Heart left ventricle (tissue), 16 donors: ENCODE measurements at regions not wholly inside any gene's neighbourhood (a gene's known extent, or its start where the extent isn't known, plus 50 kb on each side); places are given as distances from the start of the nearest gene placed in this dataset.

Experiments
- ATAC-seq, 4 donors: fragments of 200-7000 bp; cut with Tn5 transposase; one replicate each; pipeline ENCODE4 v1.9.1; 2020 to 2022; ENCODE audit warnings: moderate library complexity in 4 of 4, mild to moderate bottlenecking in 3 of 4, moderate number of reproducible peaks in 1 of 4
- DNase-seq, 5 donors: peaks; one replicate each; pipeline ENCODE4 v3.0.0-alpha.2; 2020
- H3K27ac ChIP-seq, 12 donors: fragments of 200-600 bp; sonication (generic) in 4 of 12; one replicate each; pipeline versions ENCODE4 v1.5.0 to v1.8.0; 2016 to 2022; ENCODE audit warnings: mild to moderate bottlenecking in 2 of 12
- H3K27me3 ChIP-seq, 9 donors: fragments of 200-600 bp; sonication (generic) in 2 of 9; one replicate each; pipeline versions ENCODE4 v1.5.1 to v1.8.0; 2016 to 2022; ENCODE audit warnings: mild to moderate bottlenecking in 3 of 9
- H3K36me3 ChIP-seq, 9 donors: fragments of 200-600 bp; sonication (generic) in 2 of 9; one replicate each; pipeline versions ENCODE4 v1.5.0 to v1.8.0; 2018 to 2022; ENCODE audit warnings: mild to moderate bottlenecking in 2 of 9
- H3K4me1 ChIP-seq, 12 donors: fragments of 200-600 bp; sonication (generic) in 4 of 12; one replicate each; pipeline versions ENCODE4 v1.5.0 to v1.8.0; 2016 to 2022; ENCODE audit warnings: mild to moderate bottlenecking in 3 of 12
- H3K4me3 ChIP-seq, 12 donors: fragments of 200-600 bp; sonication (generic) in 4 of 12; one replicate each; pipeline versions ENCODE4 v1.5.0 to v1.8.0; 2017 to 2022; ENCODE audit warnings: mild to moderate bottlenecking in 9 of 12, moderate library complexity in 4 of 12
- H3K9me3 ChIP-seq, 12 donors: fragments of 200-600 bp; sonication (generic) in 4 of 12; one replicate each; pipeline versions ENCODE4 v1.5.0 to v1.8.0; 2016 to 2022; ENCODE audit warnings: mild to moderate bottlenecking in 1 of 12
- CTCF ChIP-seq, 12 donors: fragments of 200-600 bp; sonication (generic) in 4 of 12; IDR thresholded peaks; one replicate each; pipeline versions ENCODE4 v1.5.0 to v1.8.0; 2018 to 2022; ENCODE audit warnings: antibody characterized with exemption in 12 of 12, mild to moderate bottlenecking in 5 of 12
- POLR2A ChIP-seq, 2 donors: fragments of 450-650 bp; IDR thresholded peaks; one replicate each; pipeline ENCODE4 v1.6.1; 2017; ENCODE audit warnings: antibody characterized with exemption in 2 of 2, mild to moderate bottlenecking in 2 of 2, moderate library complexity in 2 of 2
- WGBS, 4 donors: extraction: QIAGEN DNeasy Blood & Tissue Kit in 2 of 4; methylation state at CpG; one replicate each; pipeline versions ENCODE4 v1.1.5 to v1.1.7; 2013 to 2018; 5-methylcytosine and 5-hydroxymethylcytosine counted together
- intact Hi-C, 10 donors: fragments of 100-400 bp; cut with DNase I; formaldehyde crosslinking; loops; one replicate each; pipeline versions ENCODE4 v1.11.1 to v1.14.2; 2022
- donor health status: ischemic (EF 13 %, LVEDD 7.1; RV severe dilation, severe dysfunction).
- donor health status: healthy with polysubstance abuse.
- donor health status: DM: no; HTN: yes; CAD: no.
- donor health status: DM: no; HTN: no; CAD: no.
- donor health status: ischemic (EF 25% LVEDD 6.9; RV normal size, moderate dysfunction).
- donor health status: ischemic (EF 25% LVEDD 5.7; RV mildly dilated, moderate dysfunction).
- donor health status: healthy.
- donor health status: DM: yes; HTN: yes; CAD: no.
- donor health status: ischemic (EF 35%, LVEDD 5.7; RV mildly dilated, moderate dysfunction).
- donor health status: nonischemic (EF 11% LVEDD 7.7; RV severe dilation, severe dysfunction).
- donor health status: DM: yes; HTN: yes; CAD: no.
- donor health status: PGD.
- donor health status: ischemic (EF 29% LVEDD 5.4; RV normal size, mild dysfunction).
- donor health status: nonischemic (EF 23%, LVEDD 6.1; RV moderate dilation, normal function).

- TF ChIP-seq POLR2A (IDR thresholded peaks at IDR 0.05) (no peak), CTCF (IDR thresholded peaks at IDR 0.05) (no peak)
- no peak for DNase-seq
- H3K4me3 ChIP-seq, result no peak overlapping the region
- peaks cover 0 to 7% (median 0%) of the 10 kb centered on the region in 12 donors for H3K9me3 ChIP-seq
- WGBS, 4 donors, result 42 to 85% (median 64%) methylated on average over 2 of the region's 2 CpGs
- intact Hi-C loops, result no loop called here
- no peaks in the 10 kb centered on the region for H3K27me3 ChIP-seq
- H3K4me1 ChIP-seq, result no peaks in the 10 kb centered on the region
- ATAC-seq, result no peak
- H3K27ac ChIP-seq, result no peak overlapping the region
- no peaks in the 10 kb centered on the region for H3K36me3 ChIP-seq
These were observed 1075.6 kb upstream of the CNTNAP5 start for GRCh38 chr2:122949523-122949922.

- Histone ChIP-seq H3K9me3 (peaks cover 0 to 1% (median 0%) of the 10 kb centered on the region in 12 donors), H3K27me3 (no peaks in the 10 kb centered on the region), H3K4me3 (no peak overlapping the region), H3K36me3 (no peaks in the 10 kb centered on the region), H3K27ac (no peak overlapping the region), H3K4me1 (no peaks in the 10 kb centered on the region)
- WGBS, 4 donors, result 46 to 69% (median 58%) methylated on average over 4 of the region's 4 CpGs
- intact Hi-C loops, result no loop called here
- no peak for ATAC-seq
- no peak for DNase-seq
- TF ChIP-seq CTCF (IDR thresholded peaks at IDR 0.05) (no peak), POLR2A (IDR thresholded peaks at IDR 0.05) (no peak)
These were observed 1069.3 kb upstream of the CNTNAP5 start for GRCh38 chr2:122955776-122956175.

- 55 to 60% (median 58%) methylated on average over 5 of the region's 5 CpGs for WGBS, 4 donors
- TF ChIP-seq CTCF (IDR thresholded peaks at IDR 0.05) (no peak), POLR2A (IDR thresholded peaks at IDR 0.05) (no peak)
- H3K4me3 ChIP-seq, result no peak overlapping the region
- H3K36me3 ChIP-seq, result no peaks in the 10 kb centered on the region
- intact Hi-C loops, result no loop called here
- H3K27me3 ChIP-seq, result no peaks in the 10 kb centered on the region
- no peak for ATAC-seq
- no peaks in the 10 kb centered on the region for H3K4me1 ChIP-seq
- no peak overlapping the region for H3K27ac ChIP-seq
- DNase-seq, result no peak
- H3K9me3 ChIP-seq, result peaks cover 0 to 10% (median 0%) of the 10 kb centered on the region in 12 donors
These were observed 1064.1 kb upstream of the CNTNAP5 start for GRCh38 chr2:122960759-122961641.

GRCh38 chr2:122966461-122966860 lies 1058.6 kb upstream of the CNTNAP5 start:
- no peaks in the 10 kb centered on the region for H3K4me1 ChIP-seq
- no peak overlapping the region for H3K4me3 ChIP-seq
- intact Hi-C loops, result no loop called here
- H3K9me3 ChIP-seq, result peaks cover 0 to 30% (median 0%) of the 10 kb centered on the region in 12 donors
- DNase-seq, result no peak
- H3K27me3 ChIP-seq, result no peaks in the 10 kb centered on the region
- no peak overlapping the region for H3K27ac ChIP-seq
- ATAC-seq, result no peak
- WGBS, 4 donors, result 61 to 79% (median 76%) methylated on average over 2 of the region's 2 CpGs
- H3K36me3 ChIP-seq, result no peaks in the 10 kb centered on the region
- no peak for TF ChIP-seq CTCF (IDR thresholded peaks at IDR 0.05)
- TF ChIP-seq POLR2A (IDR thresholded peaks at IDR 0.05), result no peak
